ENCODE measurements at regions not wholly inside any gene's neighbourhood (a gene's known extent, or its start where the extent isn't known, plus 50 kb on each side); places are given as distances from the start of the nearest gene placed in this dataset.

DNA sequence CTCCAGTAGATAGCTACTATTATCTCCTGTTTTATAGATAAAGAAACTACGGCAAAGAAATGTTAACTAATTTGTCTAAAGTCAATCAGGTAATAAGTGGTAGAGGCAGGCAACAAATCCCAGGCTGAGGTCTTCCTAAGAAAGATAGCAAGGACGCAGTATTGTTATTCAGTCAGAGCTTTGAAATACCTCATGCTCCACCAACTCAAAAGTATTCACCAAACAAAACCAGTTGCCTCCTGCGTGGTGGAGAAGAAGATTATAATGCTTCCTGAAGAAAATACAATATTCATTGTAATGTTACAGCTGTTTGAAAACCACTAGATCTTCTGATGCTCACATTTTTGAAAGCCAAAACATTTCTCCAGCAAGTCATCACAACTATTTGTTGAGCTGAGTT is 138.2 kb upstream of the CNTN4 start:
- DNase-seq: no peak

DNA sequence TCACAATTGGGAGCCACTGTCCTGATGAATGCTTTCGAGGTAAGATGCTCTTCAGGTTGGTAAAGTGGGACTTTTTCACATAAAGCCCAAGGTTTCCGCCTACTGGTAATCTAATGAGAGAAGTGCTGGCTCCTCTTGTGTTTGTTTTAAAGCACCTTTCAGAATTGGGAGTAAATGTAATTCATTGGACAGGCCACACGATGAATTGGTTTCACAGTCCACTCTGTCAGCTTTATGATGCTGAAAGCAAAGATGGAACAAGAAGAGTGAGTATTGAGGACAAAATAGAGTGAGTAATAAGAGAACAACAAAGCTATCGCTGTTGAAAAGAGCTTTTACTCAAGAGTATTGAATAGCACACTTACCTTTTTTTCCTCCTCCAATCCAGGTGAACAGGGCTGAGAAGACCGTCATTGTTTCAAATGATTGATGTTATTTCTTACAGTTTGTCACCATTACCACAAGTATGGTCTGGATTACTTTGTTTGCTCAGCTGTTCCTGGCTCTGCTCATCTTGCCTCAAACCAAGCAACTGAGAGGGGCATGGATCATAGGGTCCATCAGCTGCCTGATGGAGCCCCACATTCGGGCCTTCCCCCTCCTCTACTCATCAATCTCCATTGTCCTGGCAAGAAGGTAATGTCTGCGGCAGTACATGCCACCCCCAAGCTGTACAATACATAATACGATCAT is 136.1 kb upstream of the CNTN4 start:
- DNase-seq: no peak

DNA sequence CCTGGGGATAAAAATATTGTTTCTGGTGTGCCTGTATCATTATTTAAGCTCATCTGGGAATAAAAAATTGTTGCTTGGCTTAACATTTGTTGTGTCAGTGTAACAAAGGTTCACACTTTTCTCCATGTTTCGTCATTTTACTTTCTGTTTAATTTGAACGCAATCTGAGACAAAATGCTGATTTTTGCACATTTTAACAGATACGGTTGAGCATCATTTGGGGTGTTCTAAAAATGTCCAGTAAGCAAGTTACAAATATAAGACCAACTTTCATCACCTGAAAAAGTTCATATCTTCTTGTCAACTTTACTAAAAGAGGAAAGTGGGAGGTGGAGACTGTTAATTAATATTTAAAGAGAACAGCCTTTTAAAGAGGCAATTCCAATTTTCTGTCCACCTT is 134.8 kb upstream of the CNTN4 start:
- DNase-seq: no peak

DNA sequence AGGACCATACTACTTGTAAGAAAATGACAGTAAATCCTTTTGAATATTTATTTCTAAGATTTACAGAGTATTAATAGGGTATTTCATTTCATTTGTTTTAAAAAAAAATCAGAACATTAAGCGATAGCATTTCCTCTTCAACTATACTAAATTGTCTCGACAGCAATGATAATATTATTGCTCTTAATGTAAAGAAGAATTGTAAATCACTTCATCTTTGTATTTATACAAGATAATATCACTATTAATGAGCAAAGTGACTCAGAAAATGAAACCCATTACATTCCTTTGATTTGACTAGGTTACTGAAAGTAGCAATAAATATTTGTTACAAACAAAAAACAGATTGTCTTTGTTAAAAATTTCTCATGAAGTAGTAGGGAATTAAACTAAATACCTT is 131.1 kb upstream of the CNTN4 start:
- no peak for DNase-seq

DNA sequence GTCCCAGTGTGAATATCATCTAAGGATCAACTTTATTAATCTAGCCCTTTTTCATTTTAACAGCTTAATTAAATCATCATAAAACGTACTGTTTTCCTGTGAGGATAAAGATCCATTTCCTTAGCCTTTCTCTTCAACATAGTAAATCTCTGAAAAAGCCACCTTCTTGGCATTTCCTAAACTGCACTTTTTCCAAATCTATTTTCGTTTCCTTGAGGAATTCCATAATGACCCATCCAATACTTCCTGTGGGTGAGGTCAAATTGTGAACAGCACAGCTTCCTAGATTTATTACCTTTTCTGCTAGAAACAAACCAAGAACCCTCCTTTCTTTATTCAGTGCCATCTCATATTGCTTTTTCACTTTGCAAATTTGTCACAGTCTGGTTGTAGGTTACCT is 129.4 kb upstream of the CNTN4 start:
- no peak for DNase-seq

DNA sequence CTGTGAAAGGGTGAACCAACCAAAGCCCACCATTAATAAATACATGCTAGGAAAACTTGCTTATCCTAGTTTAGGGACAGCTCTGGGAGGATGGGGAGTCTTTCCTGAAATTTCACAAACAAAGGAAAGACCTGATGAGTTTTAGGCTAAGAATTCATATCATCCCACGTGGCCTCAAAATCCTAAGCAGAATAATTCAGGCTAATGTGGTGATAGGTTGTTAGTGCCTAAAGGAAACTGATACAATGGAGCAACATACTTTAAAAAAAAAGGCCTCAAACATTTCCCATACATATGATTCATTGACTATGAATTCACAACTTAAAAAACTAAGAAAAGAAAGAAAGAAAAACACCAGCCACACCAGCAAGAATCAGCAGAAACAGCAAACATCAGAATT is 126.9 kb upstream of the CNTN4 start:
- no peak for DNase-seq

DNA sequence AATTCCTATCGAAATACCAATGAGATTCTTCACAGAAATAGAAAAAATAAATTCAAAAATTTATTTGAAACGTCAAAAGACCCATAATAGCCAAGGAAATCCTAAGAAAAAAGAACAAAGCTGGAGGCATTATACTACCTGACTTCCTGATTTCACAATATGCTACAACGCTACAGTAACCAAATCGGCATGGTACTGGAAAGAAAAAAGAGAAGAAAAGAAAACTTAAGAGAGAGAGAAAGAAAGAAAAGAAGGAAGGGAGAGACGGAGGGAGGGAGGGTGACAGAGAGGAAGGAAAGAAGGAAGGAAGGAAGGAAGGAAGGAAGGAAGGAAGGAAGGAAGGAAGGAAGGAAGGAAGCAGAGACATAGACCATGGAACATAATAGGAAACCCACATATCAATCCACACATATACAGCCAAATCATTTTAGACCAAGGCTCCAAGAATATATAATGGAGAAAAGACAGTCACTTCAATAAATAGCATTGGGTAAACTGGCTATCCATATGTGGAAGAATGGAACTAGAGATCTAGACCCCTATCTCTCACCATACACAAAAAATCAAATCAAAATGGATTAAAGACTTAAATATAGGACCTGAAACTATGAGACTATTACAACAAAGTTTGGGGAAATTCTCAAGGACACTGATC is 118.6 kb upstream of the CNTN4 start:
- DNase-seq: no peak

DNA sequence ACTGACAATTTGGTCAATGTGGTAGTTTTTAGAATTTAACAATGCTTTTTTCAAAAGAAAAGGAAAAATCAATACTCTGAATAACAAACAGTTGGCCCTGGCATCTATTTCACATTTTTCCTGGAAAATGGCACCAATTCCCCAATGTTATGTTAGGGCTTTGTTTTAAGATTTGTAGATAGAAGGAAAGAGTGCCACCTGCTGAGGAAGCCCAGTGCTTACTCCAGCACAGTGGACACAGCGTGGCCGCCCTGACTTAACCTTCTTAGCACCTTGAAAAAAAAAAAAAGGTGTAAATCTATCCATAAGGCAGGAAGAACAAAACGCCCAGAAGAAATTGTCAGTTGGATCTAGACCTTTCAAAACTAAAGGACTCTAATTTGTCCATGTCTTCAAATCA is 110.7 kb upstream of the CNTN4 start:
- DNase-seq: peak; percentile 33

DNA sequence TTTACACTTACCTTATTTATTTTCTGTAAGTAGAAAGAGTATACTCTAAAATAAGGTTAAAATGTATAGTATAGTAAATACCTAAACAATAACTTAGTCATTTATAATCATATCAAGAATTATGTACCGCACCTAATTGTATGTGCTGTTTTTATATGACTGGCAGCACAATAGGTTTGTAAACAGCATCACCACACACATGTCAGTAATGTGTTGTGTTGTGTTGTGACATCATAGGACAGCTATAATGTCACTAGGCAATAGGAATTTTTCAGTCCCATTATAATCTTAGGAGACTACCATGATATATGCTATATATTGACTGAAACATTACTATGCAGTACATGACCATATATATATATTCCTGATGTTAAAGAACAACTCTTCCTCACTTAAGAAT is 99.9 kb upstream of the CNTN4 start:
- no peak for DNase-seq

DNA sequence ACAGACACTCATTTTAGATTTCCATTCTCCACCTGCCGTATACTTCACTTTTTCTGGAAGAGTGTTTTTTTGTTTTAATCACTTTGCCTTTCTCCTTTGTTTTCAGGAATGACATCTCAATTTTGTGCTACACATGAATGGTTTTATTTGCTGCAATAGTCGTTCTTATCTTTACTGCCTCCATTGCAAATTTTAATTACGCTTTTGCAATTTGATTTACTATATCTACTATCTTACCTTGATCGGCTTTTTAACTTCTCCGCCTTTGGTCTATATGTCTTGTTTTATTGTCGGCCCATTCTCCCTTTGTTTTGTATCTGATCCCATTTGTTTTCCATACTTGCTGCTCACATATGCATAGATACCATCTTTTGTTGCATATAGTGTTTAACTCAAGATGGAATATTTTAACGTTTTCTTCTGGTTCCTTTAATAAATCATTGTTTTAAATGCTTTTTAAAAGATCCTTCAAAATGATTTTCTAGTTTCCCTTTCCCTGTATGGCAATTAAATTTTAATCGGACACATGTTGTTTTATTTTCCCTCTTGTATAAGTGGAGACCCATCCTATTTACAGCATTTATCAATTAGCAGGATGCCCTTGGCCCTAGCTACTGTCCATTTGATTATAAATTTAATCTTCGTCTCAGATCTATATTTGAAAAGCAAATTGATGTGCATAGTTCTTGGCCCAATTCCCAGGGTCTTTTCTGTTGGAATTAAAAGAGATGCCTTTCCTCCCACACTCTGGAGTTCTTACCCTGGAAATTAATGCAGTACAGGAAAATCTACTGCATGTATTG is 97.2 kb upstream of the CNTN4 start:
- no peak for DNase-seq

DNA sequence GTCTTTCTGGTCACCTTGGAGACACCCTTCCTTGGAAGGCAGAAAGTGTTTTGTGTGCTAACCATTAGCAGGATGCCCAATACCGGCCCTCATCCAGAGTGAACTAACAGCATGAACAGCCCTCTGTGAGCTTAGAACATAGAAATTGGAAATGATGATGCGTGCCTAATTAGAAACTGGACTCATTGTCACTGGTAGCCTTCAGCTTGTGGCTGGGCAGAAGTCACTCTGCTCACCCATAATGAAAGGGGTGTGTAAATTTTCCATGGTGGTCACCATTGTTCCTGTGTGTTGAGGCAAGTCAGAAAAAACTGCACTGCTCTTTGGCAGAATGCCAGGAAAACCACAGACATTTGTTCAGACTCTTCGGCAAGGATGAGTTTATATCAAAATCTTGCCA is 74.7 kb upstream of the CNTN4 start:
- DNase-seq: no peak

DNA sequence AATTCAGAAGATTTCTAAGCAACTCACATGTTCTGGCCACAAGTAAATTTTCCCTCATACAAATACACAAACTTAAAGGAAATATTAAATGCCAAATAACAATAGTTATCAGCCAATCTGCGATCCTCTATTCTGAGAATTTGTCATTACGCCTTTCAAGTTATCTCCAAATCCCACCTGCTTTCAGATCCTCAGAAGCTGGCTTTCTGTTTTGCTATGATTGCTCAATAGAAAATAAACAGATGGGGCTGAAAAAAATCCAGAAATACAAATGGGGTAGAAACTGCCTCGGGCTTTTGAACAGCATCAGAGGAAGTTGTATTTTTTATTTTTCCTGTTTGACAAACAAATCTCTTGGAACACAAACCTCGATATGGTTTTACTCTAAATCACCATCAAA is 74.0 kb upstream of the CNTN4 start:
- DNase-seq: no peak

DNA sequence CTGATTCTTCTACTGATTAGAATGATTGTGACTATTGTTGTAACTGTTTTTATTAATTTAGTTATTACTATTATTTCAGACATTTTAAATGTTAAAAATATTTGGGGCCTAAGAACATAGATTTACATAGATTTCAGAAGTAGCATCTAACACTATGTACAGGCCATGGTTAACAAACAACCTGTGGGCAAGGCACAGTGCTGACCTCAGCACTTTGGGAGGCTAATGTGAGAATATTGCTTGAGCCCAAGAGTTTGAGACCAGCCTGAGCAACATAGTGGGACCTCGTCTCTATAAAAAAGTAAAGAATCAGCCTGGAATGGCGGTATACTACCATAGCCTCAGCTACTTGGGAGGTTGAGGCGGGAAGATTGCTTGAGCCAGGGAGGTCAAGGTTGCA is 69.1 kb upstream of the CNTN4 start:
- DNase-seq: no peak

DNA sequence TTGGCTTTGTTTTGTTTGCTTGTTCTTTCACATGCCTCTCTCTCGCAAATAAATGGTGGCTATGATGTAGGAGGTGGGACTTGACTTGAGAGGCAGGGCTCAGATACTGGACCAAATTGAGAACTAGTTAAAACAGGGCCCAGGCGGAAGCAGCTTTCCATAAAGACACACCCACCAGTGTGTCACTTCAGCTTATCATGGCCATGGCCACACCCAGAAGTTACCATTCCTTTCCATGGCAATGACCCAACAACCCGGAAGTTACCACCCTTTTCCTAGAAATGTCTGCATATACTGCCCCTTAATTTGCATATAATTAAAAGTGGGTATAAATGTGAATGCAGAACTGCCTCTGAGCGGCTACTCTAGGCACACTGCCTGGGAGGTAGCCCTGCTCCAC is 62.6 kb upstream of the CNTN4 start:
- DNase-seq: no peak

DNA sequence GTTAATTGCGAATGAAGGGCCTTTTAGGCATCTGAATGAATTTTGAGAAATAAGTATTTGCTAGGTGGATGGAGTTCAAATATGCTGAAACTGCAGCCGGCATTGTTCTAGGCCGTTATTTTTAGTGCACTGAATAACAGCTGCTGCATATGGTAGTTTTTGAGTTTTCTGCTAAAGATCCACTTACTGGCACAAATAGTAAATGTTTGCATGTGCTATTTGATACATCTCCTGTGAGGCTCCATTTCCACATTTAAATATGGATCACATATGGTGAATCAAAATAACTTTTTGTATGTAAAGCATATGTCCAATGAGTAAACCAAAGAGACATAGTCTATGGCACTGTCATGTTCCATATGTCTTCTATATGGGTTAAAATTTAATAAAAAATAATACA is 56.7 kb upstream of the CNTN4 start:
- DNase-seq: no peak

Data from NCI-H526 treated with DMSO at 0.1 percent for 48 hours (cell line).